Neural cell (in vitro differentiated cells): ENCODE measurements at regions not wholly inside any gene's neighbourhood (a gene's known extent, or its start where the extent isn't known, plus 50 kb on each side); places are given as distances from the start of the nearest gene placed in this dataset.

Experiments
- H2AFZ ChIP-seq: fragments of 200-600, 300-800 bp; sonication (generic), shearing (Covaris generic); 2 replicates; pipeline ENCODE4 v1.6.0; 2014; ENCODE audit warnings: low read depth, mild to moderate bottlenecking, antibody characterized with exemption, low read length, moderate library complexity
- H3F3A ChIP-seq: fragments of 200-600 bp; shearing (Covaris generic); 2 replicates; pipeline ENCODE4 v1.6.1; 2016; ENCODE audit warnings: mild to moderate bottlenecking, moderate library complexity, mixed read lengths, antibody characterized with exemption, low read length; ENCODE audit not compliant: insufficient read depth, poor library complexity, severe bottlenecking
- H3K27ac ChIP-seq: fragments of 200-600, 300-800 bp; sonication (generic), shearing (Covaris generic); 2 replicates; pipeline ENCODE4 v1.5.1; 2014; ENCODE audit warnings: mild to moderate bottlenecking, low read length, moderate library complexity
- H3K27me3 ChIP-seq: fragments of 300-800, 200-600 bp; sonication (generic), shearing (Covaris generic); 2 replicates; pipeline ENCODE4 v1.6.0; 2014; ENCODE audit warnings: mild to moderate bottlenecking, low read depth, low read length, moderate library complexity; ENCODE audit not compliant: insufficient read depth
- H3K36me3 ChIP-seq: fragments of 300-800, 200-600 bp; sonication (generic), shearing (Covaris generic); 2 replicates; pipeline ENCODE4 v1.5.1; 2014; ENCODE audit warnings: mild to moderate bottlenecking, antibody characterized with exemption, low read length, moderate library complexity; ENCODE audit not compliant: insufficient read depth
- H3K4me2 ChIP-seq: fragments of 300-800, 200-600 bp; sonication (generic), shearing (Covaris generic); 2 replicates; pipeline ENCODE4 v1.6.0; 2014; ENCODE audit warnings: mild to moderate bottlenecking, low read length
- H3K4me3 ChIP-seq: fragments of 300-800, 200-600 bp; sonication (generic), shearing (Covaris generic); 2 replicates; pipeline ENCODE4 v1.5.1; 2014; ENCODE audit warnings: mild to moderate bottlenecking, low read length, moderate library complexity
- H3K79me2 ChIP-seq: fragments of 200-600 bp; shearing (Covaris generic); replicated peaks from 2 replicates; pipeline ENCODE4 v1.6.0; 2014; ENCODE audit warnings: mild to moderate bottlenecking, low read length, moderate library complexity; ENCODE audit not compliant: insufficient read depth
- H3K9ac ChIP-seq: fragments of 300-800, 200-600 bp; sonication (generic), shearing (Covaris generic); 2 replicates; pipeline ENCODE4 v1.6.1; 2016; ENCODE audit warnings: mild to moderate bottlenecking, low read length, mixed read lengths
- H3K9me2 ChIP-seq: fragments of 200-600 bp; shearing (Covaris generic); 2 replicates; pipeline ENCODE4 v1.6.1; 2016; ENCODE audit warnings: mild to moderate bottlenecking, low read length, mixed read lengths; ENCODE audit not compliant: insufficient read depth
- H3K9me3 ChIP-seq: fragments of 200-600, 300-800 bp; sonication (generic), shearing (Covaris generic); 2 replicates; pipeline ENCODE4 v1.6.1; 2016; ENCODE audit warnings: mild to moderate bottlenecking, mixed run types, low read length, moderate library complexity, mixed read lengths
- H4K20me1 ChIP-seq: fragments of 200-600 bp; shearing (Covaris generic); 2 replicates; pipeline ENCODE4 v1.6.1; 2016; ENCODE audit warnings: mild to moderate bottlenecking, mixed run types; ENCODE audit not compliant: insufficient read depth
- EP300 ChIP-seq: fragments of 450-650 bp; conservative IDR thresholded peaks from 2 replicates; pipeline ENCODE4 v1.6.1; 2014; ENCODE audit warnings: antibody characterized with exemption, mild to moderate bottlenecking, moderate library complexity; ENCODE audit not compliant: poor library complexity, severe bottlenecking
- EZH2 ChIP-seq: fragments of 200-600, 300-800 bp; shearing (Covaris generic), sonication (generic); IDR thresholded peaks from 2 replicates; pipeline ENCODE4 v1.6.1; 2014; ENCODE audit warnings: antibody characterized with exemption, low read length, borderline replicate concordance, mild to moderate bottlenecking; ENCODE audit not compliant: insufficient read depth, poor library complexity, severe bottlenecking
- MXI1 ChIP-seq: fragments of 450-650 bp; conservative IDR thresholded peaks from 2 replicates; pipeline ENCODE4 v1.6.1; 2014; ENCODE audit warnings: antibody characterized with exemption, mild to moderate bottlenecking; ENCODE audit not compliant: poor library complexity, severe bottlenecking
- POLR2AphosphoS5 ChIP-seq: IDR thresholded peaks from 2 replicates; pipeline ENCODE4 v1.6.1; 2012
- RAD21 ChIP-seq: fragments of 450-650 bp; conservative IDR thresholded peaks from 2 replicates; pipeline ENCODE4 v1.6.1; 2014; ENCODE audit warnings: antibody characterized with exemption, mild to moderate bottlenecking, moderate library complexity
- SMC3 ChIP-seq: fragments of 450-650 bp; conservative IDR thresholded peaks from 2 replicates; pipeline ENCODE4 v1.6.1; 2014; ENCODE audit warnings: antibody characterized with exemption, mild to moderate bottlenecking, moderate library complexity; ENCODE audit not compliant: poor library complexity
- TAF1 ChIP-seq: IDR thresholded peaks from 2 replicates; pipeline ENCODE4 v1.6.1; 2012; ENCODE audit warnings: low read depth
- TF ChIP-seq, protein P1 (sequence below): IDR thresholded peaks from 2 replicates; pipeline ENCODE4 v1.6.1; 2012; ENCODE audit warnings: borderline replicate concordance
- TF ChIP-seq, protein P2 (sequence below): fragments of 450-650 bp; IDR thresholded peaks from 2 replicates; pipeline ENCODE4 v1.5.1; 2014; ENCODE audit warnings: antibody characterized with exemption, mild to moderate bottlenecking, moderate library complexity; ENCODE audit not compliant: poor library complexity, severe bottlenecking

DNA sequence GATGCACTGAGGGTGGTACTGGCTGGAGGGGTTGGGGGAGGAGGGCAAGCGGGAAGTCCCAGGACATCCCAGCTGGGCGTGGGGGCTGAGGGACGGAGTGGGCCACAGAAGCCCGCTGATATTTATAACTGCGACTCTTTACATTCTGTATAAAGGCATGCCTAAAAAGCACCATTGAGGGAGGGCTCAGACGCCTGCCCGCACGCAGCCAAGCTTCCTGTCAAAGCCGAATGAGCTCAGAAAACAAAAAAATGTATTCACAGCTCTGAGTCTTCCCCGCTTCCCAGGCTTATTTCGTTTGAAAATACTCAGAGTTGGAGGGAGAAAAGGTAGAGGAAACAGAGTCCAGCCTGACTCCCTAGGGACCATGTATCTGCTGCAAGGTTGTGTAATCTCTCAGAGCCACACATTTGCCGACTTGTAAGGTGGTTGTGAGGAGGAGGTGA, 170.1 kb upstream of the HAAO start:
- no peaks in the 10 kb centered on the region for H3K9me2 ChIP-seq
- H3K27ac ChIP-seq: no peak overlapping the region
- H3K4me3 ChIP-seq: no peak overlapping the region
- no peaks in the 10 kb centered on the region for H3K79me2 ChIP-seq
- no peaks in the 10 kb centered on the region for H3F3A ChIP-seq
- no peak overlapping the region for H3K4me2 ChIP-seq
- H3K27me3 ChIP-seq: no peaks in the 10 kb centered on the region
- H2AFZ ChIP-seq: no peak overlapping the region
- TF ChIP-seq, protein P1, sequence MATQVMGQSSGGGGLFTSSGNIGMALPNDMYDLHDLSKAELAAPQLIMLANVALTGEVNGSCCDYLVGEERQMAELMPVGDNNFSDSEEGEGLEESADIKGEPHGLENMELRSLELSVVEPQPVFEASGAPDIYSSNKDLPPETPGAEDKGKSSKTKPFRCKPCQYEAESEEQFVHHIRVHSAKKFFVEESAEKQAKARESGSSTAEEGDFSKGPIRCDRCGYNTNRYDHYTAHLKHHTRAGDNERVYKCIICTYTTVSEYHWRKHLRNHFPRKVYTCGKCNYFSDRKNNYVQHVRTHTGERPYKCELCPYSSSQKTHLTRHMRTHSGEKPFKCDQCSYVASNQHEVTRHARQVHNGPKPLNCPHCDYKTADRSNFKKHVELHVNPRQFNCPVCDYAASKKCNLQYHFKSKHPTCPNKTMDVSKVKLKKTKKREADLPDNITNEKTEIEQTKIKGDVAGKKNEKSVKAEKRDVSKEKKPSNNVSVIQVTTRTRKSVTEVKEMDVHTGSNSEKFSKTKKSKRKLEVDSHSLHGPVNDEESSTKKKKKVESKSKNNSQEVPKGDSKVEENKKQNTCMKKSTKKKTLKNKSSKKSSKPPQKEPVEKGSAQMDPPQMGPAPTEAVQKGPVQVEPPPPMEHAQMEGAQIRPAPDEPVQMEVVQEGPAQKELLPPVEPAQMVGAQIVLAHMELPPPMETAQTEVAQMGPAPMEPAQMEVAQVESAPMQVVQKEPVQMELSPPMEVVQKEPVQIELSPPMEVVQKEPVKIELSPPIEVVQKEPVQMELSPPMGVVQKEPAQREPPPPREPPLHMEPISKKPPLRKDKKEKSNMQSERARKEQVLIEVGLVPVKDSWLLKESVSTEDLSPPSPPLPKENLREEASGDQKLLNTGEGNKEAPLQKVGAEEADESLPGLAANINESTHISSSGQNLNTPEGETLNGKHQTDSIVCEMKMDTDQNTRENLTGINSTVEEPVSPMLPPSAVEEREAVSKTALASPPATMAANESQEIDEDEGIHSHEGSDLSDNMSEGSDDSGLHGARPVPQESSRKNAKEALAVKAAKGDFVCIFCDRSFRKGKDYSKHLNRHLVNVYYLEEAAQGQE: no peak
- TF ChIP-seq TAF1 (no peak), RAD21 (no peak), MXI1 (no peak), POLR2AphosphoS5 (no peak), SMC3 (no peak), EP300 (no peak), EZH2 (no peak)
- TF ChIP-seq, protein P2, sequence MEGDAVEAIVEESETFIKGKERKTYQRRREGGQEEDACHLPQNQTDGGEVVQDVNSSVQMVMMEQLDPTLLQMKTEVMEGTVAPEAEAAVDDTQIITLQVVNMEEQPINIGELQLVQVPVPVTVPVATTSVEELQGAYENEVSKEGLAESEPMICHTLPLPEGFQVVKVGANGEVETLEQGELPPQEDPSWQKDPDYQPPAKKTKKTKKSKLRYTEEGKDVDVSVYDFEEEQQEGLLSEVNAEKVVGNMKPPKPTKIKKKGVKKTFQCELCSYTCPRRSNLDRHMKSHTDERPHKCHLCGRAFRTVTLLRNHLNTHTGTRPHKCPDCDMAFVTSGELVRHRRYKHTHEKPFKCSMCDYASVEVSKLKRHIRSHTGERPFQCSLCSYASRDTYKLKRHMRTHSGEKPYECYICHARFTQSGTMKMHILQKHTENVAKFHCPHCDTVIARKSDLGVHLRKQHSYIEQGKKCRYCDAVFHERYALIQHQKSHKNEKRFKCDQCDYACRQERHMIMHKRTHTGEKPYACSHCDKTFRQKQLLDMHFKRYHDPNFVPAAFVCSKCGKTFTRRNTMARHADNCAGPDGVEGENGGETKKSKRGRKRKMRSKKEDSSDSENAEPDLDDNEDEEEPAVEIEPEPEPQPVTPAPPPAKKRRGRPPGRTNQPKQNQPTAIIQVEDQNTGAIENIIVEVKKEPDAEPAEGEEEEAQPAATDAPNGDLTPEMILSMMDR: no peak
- H3K36me3 ChIP-seq: no peaks in the 10 kb centered on the region
- no peaks in the 10 kb centered on the region for H4K20me1 ChIP-seq
- H3K9me3 ChIP-seq: no peaks in the 10 kb centered on the region
- H3K9ac ChIP-seq: no peak overlapping the region

DNA sequence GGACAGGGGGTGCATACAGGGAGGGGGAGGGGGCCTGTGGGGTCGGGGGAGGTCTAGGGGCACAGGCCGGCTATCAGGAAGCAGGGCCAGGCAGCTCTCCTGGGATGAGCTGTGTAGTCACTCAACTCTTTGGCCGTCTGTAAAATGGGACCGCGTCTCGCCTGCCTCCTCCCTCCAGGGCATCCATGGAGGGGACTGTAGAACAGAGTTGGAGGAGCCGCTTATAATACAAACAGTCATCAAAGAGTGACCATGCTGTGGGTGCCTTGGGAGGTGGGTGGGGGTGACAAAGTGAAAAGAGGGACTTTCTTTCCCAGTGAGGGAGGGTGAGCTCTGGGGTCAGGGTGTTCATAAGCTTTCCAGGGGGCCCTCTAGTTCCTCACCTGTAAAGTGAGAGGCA, 169.6 kb upstream of the HAAO start:
- Histone ChIP-seq H3K79me2 (no peaks in the 10 kb centered on the region), H3F3A (no peaks in the 10 kb centered on the region), H3K27me3 (no peaks in the 10 kb centered on the region), H3K9me3 (no peaks in the 10 kb centered on the region), H3K4me3 (no peak overlapping the region), H4K20me1 (no peaks in the 10 kb centered on the region), H3K4me2 (no peak overlapping the region), H3K9ac (no peak overlapping the region), H3K27ac (no peak overlapping the region), H2AFZ (no peak overlapping the region), H3K36me3 (no peaks in the 10 kb centered on the region), H3K9me2 (no peaks in the 10 kb centered on the region)
- TF ChIP-seq RAD21 (no peak), EZH2 (no peak), MXI1 (no peak), SMC3 (no peak), POLR2AphosphoS5 (no peak), EP300 (no peak), TAF1 (no peak)
- TF ChIP-seq, protein P2: no peak
- TF ChIP-seq, protein P1: no peak
